ENCODE measurements at regions not wholly inside any gene's neighbourhood (a gene's known extent, or its start where the extent isn't known, plus 50 kb on each side); places are given as distances from the start of the nearest gene placed in this dataset.

DNA sequence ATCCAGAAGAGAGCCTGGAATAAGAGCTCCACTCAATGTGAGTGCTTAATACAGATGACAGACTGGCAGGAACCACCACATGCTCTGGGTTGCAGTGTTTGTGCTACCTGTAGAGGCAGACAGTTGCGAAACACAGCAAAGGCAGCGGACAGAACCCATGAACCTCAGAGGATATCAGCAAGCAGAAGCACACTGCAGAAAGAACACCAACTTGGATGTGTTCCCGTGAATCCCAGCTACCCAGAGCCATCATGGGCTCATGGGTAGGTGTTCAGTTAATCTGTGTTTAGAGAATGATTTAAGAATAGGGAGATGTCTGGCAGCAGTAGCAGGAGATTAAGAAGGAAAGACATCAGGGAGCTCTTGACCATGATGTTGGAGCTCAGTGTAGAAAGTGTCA, 133.3 kb upstream of the FOXQ1 start:
- TF ChIP-seq, protein P1, sequence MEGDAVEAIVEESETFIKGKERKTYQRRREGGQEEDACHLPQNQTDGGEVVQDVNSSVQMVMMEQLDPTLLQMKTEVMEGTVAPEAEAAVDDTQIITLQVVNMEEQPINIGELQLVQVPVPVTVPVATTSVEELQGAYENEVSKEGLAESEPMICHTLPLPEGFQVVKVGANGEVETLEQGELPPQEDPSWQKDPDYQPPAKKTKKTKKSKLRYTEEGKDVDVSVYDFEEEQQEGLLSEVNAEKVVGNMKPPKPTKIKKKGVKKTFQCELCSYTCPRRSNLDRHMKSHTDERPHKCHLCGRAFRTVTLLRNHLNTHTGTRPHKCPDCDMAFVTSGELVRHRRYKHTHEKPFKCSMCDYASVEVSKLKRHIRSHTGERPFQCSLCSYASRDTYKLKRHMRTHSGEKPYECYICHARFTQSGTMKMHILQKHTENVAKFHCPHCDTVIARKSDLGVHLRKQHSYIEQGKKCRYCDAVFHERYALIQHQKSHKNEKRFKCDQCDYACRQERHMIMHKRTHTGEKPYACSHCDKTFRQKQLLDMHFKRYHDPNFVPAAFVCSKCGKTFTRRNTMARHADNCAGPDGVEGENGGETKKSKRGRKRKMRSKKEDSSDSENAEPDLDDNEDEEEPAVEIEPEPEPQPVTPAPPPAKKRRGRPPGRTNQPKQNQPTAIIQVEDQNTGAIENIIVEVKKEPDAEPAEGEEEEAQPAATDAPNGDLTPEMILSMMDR (IDR thresholded peaks at IDR 0.05): no peak
- TF ChIP-seq POLR2A (IDR thresholded peaks at IDR 0.05): no peak

Data from esophagus squamous epithelium (tissue), 4 donors.